ENCODE measurements at regions not wholly inside any gene's neighbourhood (a gene's known extent, or its start where the extent isn't known, plus 50 kb on each side); places are given as distances from the start of the nearest gene placed in this dataset.

GRCh38 chr5:105453216-105453807 lies 1890.7 kb upstream of the NUDT12 start:
- no peak for DNase-seq

- DNase-seq: no peak
These were observed 1885.7 kb upstream of the NUDT12 start for GRCh38 chr5:105448271-105448670.

GRCh38 chr5:105430516-105430915 lies 1867.9 kb upstream of the NUDT12 start:
- no peak for DNase-seq

GRCh38 chr5:105428451-105429380 lies 1866.1 kb upstream of the NUDT12 start:
- DNase-seq: no peak

- no peak for DNase-seq
These were observed 1851.5 kb upstream of the NUDT12 start for GRCh38 chr5:105414067-105414466.

GRCh38 chr5:105413406-105413990 lies 1850.9 kb upstream of the NUDT12 start:
- no peak for DNase-seq

- no peak for DNase-seq
These were observed 1847.1 kb upstream of the NUDT12 start for GRCh38 chr5:105409695-105410094.

- no peak for DNase-seq
These were observed 1844.6 kb upstream of the NUDT12 start for GRCh38 chr5:105407200-105407599.

GRCh38 chr5:105397749-105398148 lies 1835.2 kb upstream of the NUDT12 start:
- DNase-seq: no peak

- no peak for DNase-seq
These were observed 1830.1 kb upstream of the NUDT12 start for GRCh38 chr5:105392710-105393149.

GRCh38 chr5:105392122-105392709 lies 1829.6 kb upstream of the NUDT12 start:
- no peak for DNase-seq

- no peak for DNase-seq
These were observed 1817.5 kb upstream of the NUDT12 start for GRCh38 chr5:105380126-105380525.

- DNase-seq: no peak
These were observed 1808.6 kb upstream of the NUDT12 start for GRCh38 chr5:105371169-105371568.

- no peak for DNase-seq
These were observed 1788.0 kb upstream of the NUDT12 start for GRCh38 chr5:105350486-105351140.

- DNase-seq: no peak
These were observed 1769.0 kb upstream of the NUDT12 start for GRCh38 chr5:105331558-105331957.

- no peak for DNase-seq
These were observed 1767.6 kb upstream of the NUDT12 start for GRCh38 chr5:105330185-105330584.

- no peak for DNase-seq
These were observed 1742.3 kb upstream of the NUDT12 start for GRCh38 chr5:105304859-105305258.

- no peak for DNase-seq
These were observed 1726.4 kb upstream of the NUDT12 start for GRCh38 chr5:105288946-105289345.

GRCh38 chr5:105283134-105283533 lies 1720.5 kb upstream of the NUDT12 start:
- DNase-seq: no peak

- no peak for DNase-seq
These were observed 1711.5 kb upstream of the NUDT12 start for GRCh38 chr5:105274079-105274478.

- DNase-seq: no peak
These were observed 1700.9 kb upstream of the NUDT12 start for GRCh38 chr5:105263515-105263914.

- DNase-seq: no peak
These were observed 1697.1 kb upstream of the NUDT12 start for GRCh38 chr5:105259581-105260217.

All from CD4-positive, alpha-beta T cell treated with Interleukin-17A for 1 hour (primary cell).